Spinal cord (tissue), 9 donors: ENCODE measurements at regions not wholly inside any gene's neighbourhood (a gene's known extent, or its start where the extent isn't known, plus 50 kb on each side); places are given as distances from the start of the nearest gene placed in this dataset.

Source experiments
- DNase-seq, 6 donors: peaks; one replicate each; pipeline versions ENCODE4 v3.0.0 to v3.0.0-alpha.2; 2013 to 2015; ENCODE audit warnings: low spot score in 6 of 6, low read depth in 4 of 6
- H3K27ac ChIP-seq: one replicate; pipeline ENCODE4 v1.5.1; 2013; ENCODE audit warnings: low read depth, low read length, control low read depth
- H3K27me3 ChIP-seq: one replicate; pipeline ENCODE4 v1.6.1; 2013; ENCODE audit warnings: low read length; ENCODE audit not compliant: control insufficient read depth, insufficient read depth
- H3K36me3 ChIP-seq: one replicate; pipeline ENCODE4 v1.6.1; 2013; ENCODE audit warnings: low read length; ENCODE audit not compliant: control insufficient read depth, insufficient read depth
- H3K4me1 ChIP-seq: one replicate; pipeline ENCODE4 v1.6.1; 2013; ENCODE audit warnings: low read length; ENCODE audit not compliant: control insufficient read depth, insufficient read depth
- H3K4me3 ChIP-seq: one replicate; pipeline ENCODE4 v1.5.1; 2013; ENCODE audit warnings: low read depth, low read length, control low read depth
- H3K9me3 ChIP-seq: one replicate; pipeline ENCODE4 v1.6.1; 2013; ENCODE audit warnings: low read length; ENCODE audit not compliant: control insufficient read depth, insufficient read depth
- WGBS: methylation state at CpG from one replicate; pipeline ENCODE4 v1.1.5; 2013; ENCODE audit warnings: missing lambda C conversion rate; ENCODE audit not compliant: insufficient coverage; 5-methylcytosine and 5-hydroxymethylcytosine counted together
- donor health status: healthy.

- Histone ChIP-seq H3K27ac (no peak overlapping the region), H3K9me3 (no peaks in the 10 kb centered on the region), H3K27me3 (no peaks in the 10 kb centered on the region), H3K4me1 (no peaks in the 10 kb centered on the region), H3K36me3 (no peaks in the 10 kb centered on the region), H3K4me3 (no peak overlapping the region)
- WGBS: 100% methylated on average over 1 of the region's 1 CpG
- DNase-seq: no peak
These were observed 262.8 kb upstream of the FANCL start for GRCh38 chr2:58503918-58504317.

DNA sequence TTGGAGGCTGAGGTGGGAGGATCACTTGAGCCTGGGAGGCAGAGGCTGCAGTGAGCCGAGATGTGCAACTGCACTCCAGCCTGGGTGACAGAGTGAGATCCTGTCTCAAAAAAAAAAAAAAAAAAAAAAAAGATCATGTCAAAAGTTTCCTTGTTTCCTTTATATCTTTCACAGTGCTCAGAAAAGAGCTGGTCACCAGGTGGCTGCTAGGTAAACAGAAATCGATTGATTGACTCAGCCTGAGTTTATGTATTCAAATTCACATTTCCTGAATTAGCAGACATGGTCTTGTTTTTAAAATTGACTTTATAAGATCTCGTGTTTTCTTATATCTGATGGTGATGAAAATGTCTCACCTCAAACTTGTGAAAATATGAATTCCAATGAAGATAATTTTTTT lies 261.8 kb upstream of the FANCL start:
- no peak overlapping the region for H3K27ac ChIP-seq
- H3K9me3 ChIP-seq: no peaks in the 10 kb centered on the region
- H3K27me3 ChIP-seq: no peaks in the 10 kb centered on the region
- H3K4me1 ChIP-seq: no peaks in the 10 kb centered on the region
- H3K4me3 ChIP-seq: no peak overlapping the region
- no peak for DNase-seq
- WGBS: no CpG with 5 or more reads among the region's 3 CpGs
- no peaks in the 10 kb centered on the region for H3K36me3 ChIP-seq

GRCh38 chr2:58501371-58502160 lies 260.4 kb upstream of the FANCL start:
- Histone ChIP-seq H3K27ac (no peak overlapping the region), H3K27me3 (no peaks in the 10 kb centered on the region), H3K9me3 (no peaks in the 10 kb centered on the region), H3K4me1 (no peaks in the 10 kb centered on the region), H3K4me3 (no peak overlapping the region), H3K36me3 (no peaks in the 10 kb centered on the region)
- 72% methylated on average over 10 of the region's 11 CpGs for WGBS
- no peak for DNase-seq

DNA sequence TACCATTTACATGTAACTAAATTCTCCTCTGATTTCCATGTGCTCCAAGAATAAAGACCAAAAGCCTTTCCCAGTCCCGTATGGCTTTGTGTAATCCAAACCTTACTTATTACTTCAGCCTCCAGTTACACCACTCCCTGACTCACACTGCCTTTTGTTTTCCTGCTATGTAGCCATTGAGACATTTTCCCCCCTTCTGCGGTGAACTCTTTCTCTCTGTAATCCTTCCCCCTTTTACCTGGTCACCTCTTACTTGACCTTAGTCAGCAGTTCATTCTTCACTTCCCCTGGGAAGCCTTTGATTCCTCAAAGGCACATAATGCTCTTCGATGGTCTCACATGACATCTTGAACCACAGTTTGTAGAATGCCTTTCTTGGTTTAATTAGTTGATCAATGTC lies 256.0 kb upstream of the FANCL start:
- H3K4me3 ChIP-seq: no peak overlapping the region
- no peaks in the 10 kb centered on the region for H3K36me3 ChIP-seq
- no peaks in the 10 kb centered on the region for H3K4me1 ChIP-seq
- H3K27ac ChIP-seq: no peak overlapping the region
- no peak for DNase-seq
- WGBS: 19% methylated on average over 2 of the region's 3 CpGs
- no peaks in the 10 kb centered on the region for H3K9me3 ChIP-seq
- no peaks in the 10 kb centered on the region for H3K27me3 ChIP-seq

DNA sequence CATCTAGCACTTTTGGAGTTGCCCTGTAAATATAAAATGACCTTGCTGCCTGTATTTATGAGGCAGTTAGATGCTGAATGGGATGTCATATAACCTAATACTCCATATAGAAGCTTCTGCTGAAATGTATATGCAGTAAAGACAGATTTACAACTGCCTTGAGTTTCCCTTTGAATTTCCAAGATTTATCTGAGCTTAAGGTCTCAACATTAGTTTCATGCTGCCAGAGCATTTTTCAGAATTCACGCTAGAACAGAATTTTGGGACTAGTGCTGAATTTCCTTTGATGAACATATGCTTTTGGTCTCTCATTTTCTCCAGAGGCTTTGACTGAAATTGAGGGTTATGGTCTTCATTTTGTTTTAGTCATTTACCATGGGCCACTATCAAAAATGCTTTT lies 254.7 kb upstream of the FANCL start:
- Histone ChIP-seq H3K9me3 (no peaks in the 10 kb centered on the region), H3K27me3 (no peaks in the 10 kb centered on the region), H3K36me3 (no peaks in the 10 kb centered on the region), H3K27ac (no peak overlapping the region), H3K4me1 (no peaks in the 10 kb centered on the region), H3K4me3 (no peak overlapping the region)
- WGBS: no CpG with 5 or more reads among the region's 1 CpG
- no peak for DNase-seq

DNA sequence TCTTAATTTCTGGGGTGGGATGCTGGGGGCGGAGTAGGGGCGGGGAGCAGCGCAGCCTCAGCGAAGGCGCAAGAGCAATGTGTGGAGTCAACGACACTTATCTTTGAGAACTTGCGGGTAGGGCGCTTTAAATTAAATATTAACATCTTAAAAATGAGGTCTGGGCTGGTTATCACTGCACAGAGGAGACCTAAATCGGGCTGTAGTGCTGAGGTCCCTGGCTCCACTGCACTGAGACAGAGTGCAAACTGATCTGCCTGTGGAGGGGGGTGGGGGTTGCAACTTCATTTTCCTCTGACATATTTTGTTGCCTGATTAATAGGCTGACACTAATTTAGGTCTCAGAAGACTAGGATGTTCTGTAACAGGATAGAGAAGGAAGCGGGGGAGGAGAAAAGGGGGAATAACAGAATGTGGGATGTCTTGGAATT lies 253.0 kb upstream of the FANCL start:
- WGBS: no CpG with 5 or more reads among the region's 10 CpGs
- Histone ChIP-seq H3K27me3 (no peaks in the 10 kb centered on the region), H3K4me3 (no peak overlapping the region), H3K36me3 (no peaks in the 10 kb centered on the region), H3K9me3 (no peaks in the 10 kb centered on the region), H3K27ac (no peak overlapping the region), H3K4me1 (no peaks in the 10 kb centered on the region)
- no peak for DNase-seq

GRCh38 chr2:58484629-58485028 lies 243.5 kb upstream of the FANCL start:
- Histone ChIP-seq H3K4me1 (no peaks in the 10 kb centered on the region), H3K9me3 (peaks cover 3% of the 10 kb centered on the region), H3K27me3 (no peaks in the 10 kb centered on the region), H3K27ac (no peak overlapping the region), H3K4me3 (no peak overlapping the region), H3K36me3 (no peaks in the 10 kb centered on the region)
- WGBS: no CpG with 5 or more reads among the region's 4 CpGs
- DNase-seq: no peak

- Histone ChIP-seq H3K27me3 (no peaks in the 10 kb centered on the region), H3K27ac (no peak overlapping the region), H3K36me3 (no peaks in the 10 kb centered on the region), H3K4me3 (no peak overlapping the region), H3K9me3 (peaks cover 3% of the 10 kb centered on the region), H3K4me1 (no peaks in the 10 kb centered on the region)
- no CpG with 5 or more reads among the region's 1 CpG for WGBS
- no peak for DNase-seq
These were observed 243.1 kb upstream of the FANCL start for GRCh38 chr2:58484221-58484620.

DNA sequence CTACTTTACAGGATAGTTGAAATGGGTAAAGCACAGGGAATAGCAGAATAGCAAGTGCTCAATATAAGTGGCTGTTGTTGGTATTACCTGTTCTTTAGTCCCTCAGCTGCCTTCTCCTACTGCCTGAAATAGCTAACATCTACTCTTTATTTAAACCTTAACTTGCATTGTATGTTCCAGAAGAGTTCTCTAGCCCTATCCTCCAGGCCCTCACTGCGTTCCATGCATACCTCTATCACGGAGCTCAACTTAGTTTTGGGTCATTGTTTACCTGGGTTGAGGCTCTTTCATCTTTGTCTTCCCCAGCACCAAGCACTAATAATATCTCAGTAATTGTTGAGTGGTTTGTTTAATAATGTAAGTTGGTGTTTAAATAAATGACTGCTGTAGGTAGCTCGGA lies 242.2 kb upstream of the FANCL start:
- DNase-seq: no peak
- Histone ChIP-seq H3K36me3 (no peaks in the 10 kb centered on the region), H3K27me3 (no peaks in the 10 kb centered on the region), H3K27ac (no peak overlapping the region), H3K4me1 (no peaks in the 10 kb centered on the region), H3K9me3 (peaks cover 3% of the 10 kb centered on the region), H3K4me3 (no peak overlapping the region)
- WGBS: 100% methylated on average over 1 of the region's 3 CpGs

GRCh38 chr2:58481670-58482069 lies 240.5 kb upstream of the FANCL start:
- H3K4me1 ChIP-seq: no peaks in the 10 kb centered on the region
- no peak overlapping the region for H3K27ac ChIP-seq
- H3K4me3 ChIP-seq: no peak overlapping the region
- 96% methylated on average over 2 of the region's 2 CpGs for WGBS
- H3K9me3 ChIP-seq: no peaks in the 10 kb centered on the region
- no peaks in the 10 kb centered on the region for H3K27me3 ChIP-seq
- H3K36me3 ChIP-seq: no peaks in the 10 kb centered on the region
- no peak for DNase-seq
